Naive thymus-derived CD8-positive, alpha-beta T cell (primary cell): ENCODE measurements at regions not wholly inside any gene's neighbourhood (a gene's known extent, or its start where the extent isn't known, plus 50 kb on each side); places are given as distances from the start of the nearest gene placed in this dataset.

ENCODE experiments used
- ATAC-seq, 2 donors: fragments of 150-1000 bp; cut with Tn5 transposase in 1 of 2; sonication (Bioruptor Pico), chemical (Tn5 transposase) in 1 of 2; 1 replicate in 1 of 2; 2 replicates in 1 of 2; pipeline ENCODE4 v1.10.0; 2021; ENCODE audit warnings: mild to moderate bottlenecking in 2 of 2, moderate library complexity in 2 of 2
- POLR2A ChIA-PET: fragments of 350-600 bp; sonication (Branson Sonifier 250); formaldehyde crosslinking; loops from one replicate; lab custom pipeline; 2021; ENCODE audit warnings: antibody characterized with exemption; lab: Charles Lee
- DNase-seq, 10 donors: peaks; one replicate each; pipeline versions ENCODE4 v3.0.0 to v3.0.0-alpha.2; 2020 to 2022
- H3K27ac Mint-ChIP-seq, 10 donors: one replicate each; pipeline ENCODE4 v1.8.0; 2020 to 2022; ENCODE audit warnings: mild to moderate bottlenecking in 10 of 10, mixed read lengths in 10 of 10, moderate library complexity in 4 of 10, inconsistent platforms in 1 of 10
- H3K27me3 Mint-ChIP-seq, 5 donors: one replicate each; pipeline ENCODE4 v1.8.0; 2021 to 2022; ENCODE audit warnings: mixed read lengths in 5 of 5
- H3K36me3 Mint-ChIP-seq, 3 donors: one replicate each; pipeline ENCODE4 v1.8.0; 2020 to 2022; ENCODE audit warnings: mixed read lengths in 3 of 3, mild to moderate bottlenecking in 2 of 3, inconsistent platforms in 1 of 3
- H3K4me1 Mint-ChIP-seq, 4 donors: one replicate each; pipeline ENCODE4 v1.8.0; 2021 to 2022; ENCODE audit warnings: mixed read lengths in 4 of 4
- H3K4me3 Mint-ChIP-seq, 10 donors: one replicate each; pipeline ENCODE4 v1.8.0; 2020 to 2022; ENCODE audit warnings: mild to moderate bottlenecking in 10 of 10, mixed read lengths in 10 of 10, moderate library complexity in 6 of 10, inconsistent platforms in 1 of 10
- H3K9me3 Mint-ChIP-seq, 9 donors: one replicate each; pipeline ENCODE4 v1.8.0; 2020 to 2022; ENCODE audit warnings: mixed read lengths in 9 of 9, mild to moderate bottlenecking in 3 of 9, inconsistent platforms in 1 of 9, moderate library complexity in 1 of 9

GRCh38 chr13:76762721-76763120 is 123.5 kb downstream of the KCTD12 start:
- no peaks in the 10 kb centered on the region for H3K27me3 Mint-ChIP-seq
- H3K27ac Mint-ChIP-seq = no peak overlapping the region
- no peaks in the 10 kb centered on the region for H3K36me3 Mint-ChIP-seq
- no peak overlapping the region for H3K4me3 Mint-ChIP-seq
- ATAC-seq (no peak), DNase-seq (no peak)
- peaks cover 0 to 4% (median 2%) of the 10 kb centered on the region in 4 donors for H3K4me1 Mint-ChIP-seq
- H3K9me3 Mint-ChIP-seq = no peaks in the 10 kb centered on the region
- POLR2A ChIA-PET = no interaction called here

GRCh38 chr13:76759877-76760276 is 126.3 kb downstream of the KCTD12 start:
- Mint-ChIP-seq H3K4me1 (peaks cover 0 to 2% (median 0%) of the 10 kb centered on the region in 4 donors), H3K36me3 (no peaks in the 10 kb centered on the region), H3K27ac (no peak overlapping the region), H3K4me3 (no peak overlapping the region), H3K27me3 (peaks cover 0 to 6% (median 0%) of the 10 kb centered on the region in 5 donors), H3K9me3 (no peaks in the 10 kb centered on the region)
- ATAC-seq (no peak), DNase-seq (no peak)
- POLR2A ChIA-PET = no interaction called here

DNA sequence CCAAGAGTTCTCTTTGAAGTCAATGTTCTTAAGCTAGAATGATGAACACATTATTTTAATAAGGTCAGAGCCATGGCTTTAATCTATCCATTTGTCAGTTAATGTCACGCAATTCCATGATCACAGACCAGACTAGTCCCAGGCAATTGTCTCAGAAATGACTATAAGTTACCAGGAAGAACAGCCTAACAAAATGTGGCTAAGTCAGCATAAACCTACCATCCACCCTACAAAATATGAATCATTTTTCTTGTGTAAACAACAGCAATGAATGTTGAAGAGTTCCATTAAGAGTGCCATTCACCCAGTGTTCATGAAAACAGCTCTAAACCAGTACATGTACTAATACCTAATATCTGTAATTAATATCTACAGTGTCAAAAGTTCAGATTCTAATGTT is 127.5 kb downstream of the KCTD12 start:
- Mint-ChIP-seq H3K4me1 (peaks cover 0 to 2% (median 0%) of the 10 kb centered on the region in 4 donors), H3K36me3 (no peaks in the 10 kb centered on the region), H3K27me3 (peaks cover 0 to 6% (median 0%) of the 10 kb centered on the region in 5 donors), H3K27ac (no peak overlapping the region), H3K4me3 (no peak overlapping the region), H3K9me3 (no peaks in the 10 kb centered on the region)
- DNase-seq = no peak
- POLR2A ChIA-PET = no interaction called here
- ATAC-seq = no peak

DNA sequence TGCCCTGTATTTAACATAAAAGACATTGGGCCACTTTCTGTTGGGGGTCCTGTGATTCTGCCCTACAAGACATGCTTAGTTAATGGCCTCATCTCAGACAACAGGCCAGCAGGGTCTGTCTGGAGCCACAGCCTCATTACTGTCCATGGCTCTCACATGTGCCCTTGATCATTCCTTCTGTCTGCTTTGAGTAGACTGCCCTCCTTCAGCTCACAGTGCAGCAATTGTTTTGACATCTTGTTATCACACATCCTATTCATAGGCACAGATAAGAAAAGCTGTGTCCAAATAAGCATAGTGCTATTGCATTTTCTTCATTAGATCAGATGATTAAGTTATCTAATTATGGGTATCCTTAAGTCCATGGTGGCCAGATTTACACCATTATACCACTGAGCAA is 127.9 kb downstream of the KCTD12 start:
- POLR2A ChIA-PET = no interaction called here
- ATAC-seq = no peak
- DNase-seq = no peak
- no peaks in the 10 kb centered on the region for H3K36me3 Mint-ChIP-seq
- no peak overlapping the region for H3K27ac Mint-ChIP-seq
- H3K4me1 Mint-ChIP-seq = peaks cover 0 to 2% (median 0%) of the 10 kb centered on the region in 4 donors
- peaks cover 0 to 6% (median 0%) of the 10 kb centered on the region in 5 donors for H3K27me3 Mint-ChIP-seq
- H3K9me3 Mint-ChIP-seq = no peaks in the 10 kb centered on the region
- no peak overlapping the region for H3K4me3 Mint-ChIP-seq

DNA sequence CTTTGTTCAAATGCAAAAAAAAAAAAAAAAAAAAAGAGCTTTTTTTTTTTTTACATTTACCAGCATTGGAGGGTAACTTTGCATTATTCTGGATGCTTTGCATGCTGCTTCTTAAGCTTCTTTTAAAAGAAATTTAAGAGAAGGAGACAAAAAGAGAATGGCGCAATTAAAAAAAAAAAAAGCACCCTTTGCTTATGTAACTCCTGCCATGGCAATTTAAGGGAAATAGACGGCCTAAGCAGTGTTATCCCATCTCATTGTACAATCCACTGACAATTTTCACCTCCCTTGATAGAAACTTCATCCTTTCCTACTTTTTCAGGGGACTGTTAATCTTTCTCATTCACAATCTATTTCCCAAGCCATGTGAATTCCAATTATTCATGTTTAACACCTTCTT is 129.8 kb downstream of the KCTD12 start:
- peaks cover 0 to 12% (median 0%) of the 10 kb centered on the region in 5 donors for H3K27me3 Mint-ChIP-seq
- POLR2A ChIA-PET = no interaction called here
- no peaks in the 10 kb centered on the region for H3K9me3 Mint-ChIP-seq
- H3K4me1 Mint-ChIP-seq = peaks cover 0 to 2% (median 0%) of the 10 kb centered on the region in 4 donors
- H3K27ac Mint-ChIP-seq = no peak overlapping the region
- no peak for DNase-seq
- ATAC-seq = no peak
- H3K36me3 Mint-ChIP-seq = no peaks in the 10 kb centered on the region
- no peak overlapping the region for H3K4me3 Mint-ChIP-seq

DNA sequence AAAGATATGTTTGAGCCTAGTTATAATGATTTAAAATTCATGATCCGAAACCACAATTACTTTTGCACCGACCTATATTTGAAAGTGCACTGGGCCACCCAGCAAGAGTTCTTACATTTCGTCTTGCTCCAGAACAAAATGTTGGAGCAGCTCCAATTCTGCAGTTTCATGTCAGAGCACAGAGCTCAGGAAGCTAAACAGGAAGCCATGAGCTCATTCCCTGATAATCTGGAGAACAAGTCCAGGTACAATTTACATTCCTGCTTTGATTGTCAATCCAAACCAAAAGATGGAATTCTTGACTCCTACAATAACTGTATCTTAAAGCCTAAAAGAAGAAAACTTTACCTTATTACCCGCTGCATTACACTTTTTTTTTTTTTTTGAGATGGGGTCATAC is 131.8 kb downstream of the KCTD12 start:
- Mint-ChIP-seq H3K27ac (no peak overlapping the region), H3K27me3 (peaks cover 0 to 12% (median 0%) of the 10 kb centered on the region in 5 donors), H3K36me3 (no peaks in the 10 kb centered on the region), H3K4me3 (no peak overlapping the region), H3K9me3 (no peaks in the 10 kb centered on the region), H3K4me1 (peaks cover 0 to 2% (median 0%) of the 10 kb centered on the region in 4 donors)
- ATAC-seq (no peak), DNase-seq (no peak)
- POLR2A ChIA-PET = interaction anchor here (0.7 kb wide), 1 partner anchor 131 kb away, joined by 4 read pairs; no protein-coding TSS in a partner anchor

GRCh38 chr13:76751278-76751677 is 134.9 kb downstream of the KCTD12 start:
- DNase-seq (no peak), ATAC-seq (no peak)
- Mint-ChIP-seq H3K9me3 (no peaks in the 10 kb centered on the region), H3K4me1 (peaks cover 0 to 2% (median 0%) of the 10 kb centered on the region in 4 donors), H3K4me3 (no peak overlapping the region), H3K27ac (no peak overlapping the region), H3K27me3 (peaks cover 0 to 6% (median 0%) of the 10 kb centered on the region in 5 donors), H3K36me3 (no peaks in the 10 kb centered on the region)
- POLR2A ChIA-PET = no interaction called here

DNA sequence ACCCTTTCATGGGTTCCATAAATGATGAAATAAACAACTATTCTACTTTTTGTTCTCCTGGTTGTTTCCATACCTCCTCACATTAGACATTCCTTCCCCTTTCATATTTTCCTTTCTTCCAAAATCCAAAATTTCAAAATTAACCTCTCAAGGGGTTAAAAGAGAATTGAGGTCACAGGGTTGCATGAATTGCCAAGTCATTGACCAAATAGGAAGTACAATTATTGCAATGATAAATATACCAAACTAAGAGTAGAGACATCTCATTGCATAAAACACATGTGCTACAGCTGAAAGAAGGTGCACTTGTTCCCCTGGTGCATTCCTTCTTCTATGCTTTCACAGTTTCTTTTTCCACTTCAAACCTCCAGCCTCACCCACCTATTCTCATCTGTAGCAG is 136.1 kb downstream of the KCTD12 start:
- Mint-ChIP-seq H3K27ac (no peak overlapping the region), H3K27me3 (peaks cover 0 to 6% (median 0%) of the 10 kb centered on the region in 5 donors)
- POLR2A ChIA-PET = no interaction called here

DNA sequence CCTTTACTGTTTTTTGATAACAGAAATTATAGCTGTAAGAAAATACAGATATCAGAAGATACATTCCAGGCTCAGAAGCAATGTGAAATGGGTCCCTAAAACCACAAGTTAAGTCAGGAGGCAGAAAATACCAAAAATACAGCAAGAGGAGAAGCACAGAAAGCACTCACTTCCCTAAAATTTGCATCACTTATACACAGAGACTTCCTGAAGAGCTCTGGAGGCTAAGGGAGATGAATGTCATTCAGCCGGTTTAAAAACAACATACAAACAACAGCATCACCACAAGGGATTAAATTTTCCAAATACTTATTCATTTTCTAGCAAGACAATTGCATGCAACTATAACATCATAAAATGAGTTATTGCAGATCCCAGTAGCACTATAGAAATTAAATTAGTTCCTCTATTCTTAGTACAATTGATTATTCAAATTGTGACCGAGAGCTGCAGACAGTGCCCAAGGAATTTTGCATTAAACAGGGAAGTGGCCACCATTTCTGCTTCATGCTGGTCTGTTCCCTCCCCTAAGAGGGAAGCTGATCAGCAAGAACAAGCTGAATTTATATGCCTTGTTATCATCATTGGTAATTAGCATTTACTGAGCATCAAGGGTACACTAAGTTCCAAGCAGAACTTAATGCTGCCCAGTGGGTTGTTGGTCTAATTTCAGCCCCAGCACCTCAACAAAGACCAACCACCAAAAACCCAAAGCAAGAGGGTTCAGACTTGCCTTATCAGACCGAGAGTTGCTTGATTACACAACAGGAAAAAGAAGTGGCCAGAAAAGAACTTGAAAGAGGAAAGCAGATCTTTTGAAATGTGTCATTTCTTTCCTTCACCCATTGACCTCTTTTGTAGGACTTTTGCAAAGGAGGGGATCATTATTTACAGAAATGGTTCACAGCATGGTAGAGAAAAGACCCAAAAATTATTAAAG is 140.7 kb downstream of the KCTD12 start:
- POLR2A ChIA-PET = no interaction called here
- Mint-ChIP-seq H3K4me1 (peaks cover 2 to 10% (median 6%) of the 10 kb centered on the region in 4 donors), H3K9me3 (peaks cover 0 to 18% (median 11%) of the 10 kb centered on the region in 9 donors), H3K27me3 (peaks cover 0 to 7% (median 0%) of the 10 kb centered on the region in 5 donors), H3K27ac (no peak overlapping the region), H3K4me3 (no peak overlapping the region), H3K36me3 (peaks cover 0 to 15% (median 7%) of the 10 kb centered on the region in 3 donors)
- DNase-seq = no peak
- ATAC-seq = no peak

More for the DNA sequence above, 136.1 kb downstream of the KCTD12 start:
- no peak for DNase-seq
- H3K4me3 Mint-ChIP-seq = no peak overlapping the region
- peaks cover 2 to 9% (median 6%) of the 10 kb centered on the region in 4 donors for H3K4me1 Mint-ChIP-seq
- ATAC-seq = no peak
- H3K36me3 Mint-ChIP-seq = no peaks in the 10 kb centered on the region
- H3K9me3 Mint-ChIP-seq = no peaks in the 10 kb centered on the region

DNA sequence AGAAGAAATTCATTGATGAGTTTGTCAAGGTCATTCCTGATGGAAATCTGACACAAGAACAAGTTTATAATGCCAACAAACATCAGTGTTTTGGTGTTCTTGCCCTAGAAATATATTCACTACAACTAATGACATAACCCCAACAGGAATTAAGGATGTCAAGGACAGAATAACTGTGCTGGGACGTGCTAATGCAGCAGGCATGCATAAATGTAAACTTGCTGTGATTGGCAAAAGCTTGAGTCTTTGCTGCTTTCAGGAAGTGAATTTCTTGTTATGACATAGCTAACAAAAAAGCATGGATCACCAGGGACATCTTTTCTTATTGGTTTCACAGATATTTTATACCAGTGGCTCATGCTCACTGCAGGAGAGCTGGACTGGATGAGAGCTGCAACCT is 144.6 kb downstream of the KCTD12 start:
- peaks cover 0 to 15% (median 7%) of the 10 kb centered on the region in 3 donors for H3K36me3 Mint-ChIP-seq
- no peak for DNase-seq
- peaks cover 2 to 10% (median 6%) of the 10 kb centered on the region in 4 donors for H3K4me1 Mint-ChIP-seq
- H3K9me3 Mint-ChIP-seq = peaks cover 0 to 18% (median 11%) of the 10 kb centered on the region in 9 donors
- POLR2A ChIA-PET = no interaction called here
- no peak overlapping the region for H3K4me3 Mint-ChIP-seq
- no peak overlapping the region for H3K27ac Mint-ChIP-seq
- ATAC-seq = no peak
- H3K27me3 Mint-ChIP-seq = peaks cover 0 to 7% (median 0%) of the 10 kb centered on the region in 5 donors

- Mint-ChIP-seq H3K9me3 (peaks cover 0 to 18% (median 11%) of the 10 kb centered on the region in 9 donors), H3K27ac (no peak overlapping the region), H3K4me1 (peaks cover 2 to 10% (median 6%) of the 10 kb centered on the region in 4 donors), H3K4me3 (no peak overlapping the region), H3K27me3 (peaks cover 0 to 7% (median 0%) of the 10 kb centered on the region in 5 donors), H3K36me3 (peaks cover 0 to 15% (median 7%) of the 10 kb centered on the region in 3 donors)
- POLR2A ChIA-PET = no interaction called here
- ATAC-seq (no peak), DNase-seq (no peak)
These were observed 145.2 kb downstream of the KCTD12 start for GRCh38 chr13:76741046-76741445.

- Mint-ChIP-seq H3K36me3 (peaks cover 0 to 15% (median 7%) of the 10 kb centered on the region in 3 donors), H3K27ac (no peak overlapping the region), H3K4me3 (no peak overlapping the region), H3K4me1 (no peaks in the 10 kb centered on the region), H3K9me3 (peaks cover 0 to 18% (median 7%) of the 10 kb centered on the region in 9 donors), H3K27me3 (peaks cover 0 to 4% (median 0%) of the 10 kb centered on the region in 5 donors)
- DNase-seq (no peak), ATAC-seq (no peak)
- POLR2A ChIA-PET = no interaction called here
These were observed 147.6 kb downstream of the KCTD12 start for GRCh38 chr13:76738616-76739015.

GRCh38 chr13:76737526-76737925 is 148.7 kb downstream of the KCTD12 start:
- POLR2A ChIA-PET = no interaction called here
- ATAC-seq (no peak), DNase-seq (no peak)
- peaks cover 0 to 18% (median 7%) of the 10 kb centered on the region in 9 donors for H3K9me3 Mint-ChIP-seq
- no peaks in the 10 kb centered on the region for H3K4me1 Mint-ChIP-seq
- no peak overlapping the region for H3K4me3 Mint-ChIP-seq
- H3K27me3 Mint-ChIP-seq = peaks cover 0 to 3% (median 0%) of the 10 kb centered on the region in 5 donors
- peaks cover 0 to 15% (median 7%) of the 10 kb centered on the region in 3 donors for H3K36me3 Mint-ChIP-seq
- H3K27ac Mint-ChIP-seq = no peak overlapping the region
